ENCODE measurements at regions not wholly inside any gene's neighbourhood (a gene's known extent, or its start where the extent isn't known, plus 50 kb on each side); places are given as distances from the start of the nearest gene placed in this dataset.

- no peak for DNase-seq
Measured at GRCh38 chr10:129274748-129275474, 192.1 kb upstream of the MGMT start.

DNA sequence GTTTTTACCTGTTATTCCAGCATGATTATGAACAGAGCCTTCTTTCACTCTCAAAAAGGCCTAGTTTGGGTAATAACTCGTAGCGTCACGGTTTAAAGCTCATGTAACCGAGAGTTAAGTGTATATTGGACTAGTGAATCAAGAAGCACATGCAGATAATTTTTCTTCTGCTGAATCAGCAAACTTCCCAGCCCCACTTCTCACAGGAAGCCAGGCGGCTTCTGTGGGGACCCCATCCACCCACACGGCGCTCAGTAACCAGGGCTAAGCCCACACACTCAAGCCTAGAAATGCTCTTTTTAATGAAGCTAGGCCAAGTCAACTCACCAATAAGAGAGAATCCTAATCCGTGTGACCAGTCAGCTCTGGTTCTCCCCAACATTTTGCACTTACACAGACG lies 191.2 kb upstream of the MGMT start:
- DNase-seq: no peak

GRCh38 chr10:129277084-129277483 lies 190.0 kb upstream of the MGMT start:
- no peak for DNase-seq

GRCh38 chr10:129277841-129278240 lies 189.2 kb upstream of the MGMT start:
- no peak for DNase-seq

- no peak for DNase-seq
Measured at GRCh38 chr10:129278686-129279085, 188.4 kb upstream of the MGMT start.

GRCh38 chr10:129279446-129280154 lies 187.4 kb upstream of the MGMT start:
- no peak for DNase-seq

- no peak for DNase-seq
Measured at GRCh38 chr10:129280155-129280502, 186.9 kb upstream of the MGMT start.

- DNase-seq: no peak
Measured at GRCh38 chr10:129280908-129281586, 186.0 kb upstream of the MGMT start.

GRCh38 chr10:129285459-129285858 lies 181.6 kb upstream of the MGMT start:
- DNase-seq: no peak

GRCh38 chr10:129288999-129289584 lies 177.9 kb upstream of the MGMT start:
- DNase-seq: no peak

DNA sequence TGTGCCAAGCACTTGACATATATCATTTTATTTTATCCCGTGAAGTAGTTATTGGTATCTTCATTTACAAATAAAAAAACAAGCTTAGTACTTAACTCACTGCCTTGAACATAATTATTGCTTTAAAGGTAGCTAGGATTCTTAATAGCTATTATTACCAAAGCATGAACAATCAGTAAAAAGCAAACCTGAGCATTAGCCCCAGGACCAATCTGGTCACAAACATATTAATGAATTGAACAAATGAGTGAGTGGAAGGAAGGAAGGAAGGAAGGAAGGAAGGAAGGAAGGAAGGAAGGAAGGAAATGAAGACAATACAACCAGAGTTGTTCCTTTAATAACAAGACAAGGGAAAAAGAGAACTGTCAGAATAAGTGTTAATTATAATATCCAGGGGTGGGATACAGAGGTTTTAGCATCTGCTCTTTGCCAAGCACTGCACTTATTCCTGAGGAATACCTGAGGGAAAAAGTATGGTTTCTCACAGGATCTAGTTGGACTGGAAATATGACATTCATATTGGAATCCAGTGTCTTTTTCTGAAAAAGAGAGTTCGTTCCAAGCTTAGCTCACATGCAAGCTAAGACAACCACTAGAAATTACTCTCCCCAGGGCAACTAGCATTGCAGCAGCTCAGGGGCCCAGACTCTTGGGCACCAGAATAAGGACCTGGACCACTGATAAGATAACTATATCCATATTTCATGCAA lies 172.9 kb upstream of the MGMT start:
- no peak for DNase-seq

- DNase-seq: no peak
Measured at GRCh38 chr10:129294944-129295343, 172.1 kb upstream of the MGMT start.

DNA sequence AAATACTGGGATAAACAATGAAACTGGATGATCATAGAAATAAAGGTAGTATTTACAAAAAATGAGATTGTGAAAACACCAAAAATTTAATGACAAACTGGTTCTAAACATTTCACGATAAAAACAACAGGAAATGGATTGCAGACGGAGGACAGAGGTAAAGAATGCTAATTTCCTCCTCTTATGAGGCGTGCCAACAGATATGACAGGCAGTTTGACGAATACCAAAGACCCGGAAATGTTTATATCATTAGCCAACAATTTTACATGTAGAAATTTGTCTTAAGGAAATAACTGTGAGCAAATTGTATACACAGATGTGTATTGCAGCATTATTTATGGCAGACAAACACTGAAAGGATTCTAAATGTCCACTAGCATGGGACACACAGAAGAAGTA lies 162.0 kb upstream of the MGMT start:
- no peak for DNase-seq

- no peak for DNase-seq
Measured at GRCh38 chr10:129307141-129307540, 159.9 kb upstream of the MGMT start.

DNA sequence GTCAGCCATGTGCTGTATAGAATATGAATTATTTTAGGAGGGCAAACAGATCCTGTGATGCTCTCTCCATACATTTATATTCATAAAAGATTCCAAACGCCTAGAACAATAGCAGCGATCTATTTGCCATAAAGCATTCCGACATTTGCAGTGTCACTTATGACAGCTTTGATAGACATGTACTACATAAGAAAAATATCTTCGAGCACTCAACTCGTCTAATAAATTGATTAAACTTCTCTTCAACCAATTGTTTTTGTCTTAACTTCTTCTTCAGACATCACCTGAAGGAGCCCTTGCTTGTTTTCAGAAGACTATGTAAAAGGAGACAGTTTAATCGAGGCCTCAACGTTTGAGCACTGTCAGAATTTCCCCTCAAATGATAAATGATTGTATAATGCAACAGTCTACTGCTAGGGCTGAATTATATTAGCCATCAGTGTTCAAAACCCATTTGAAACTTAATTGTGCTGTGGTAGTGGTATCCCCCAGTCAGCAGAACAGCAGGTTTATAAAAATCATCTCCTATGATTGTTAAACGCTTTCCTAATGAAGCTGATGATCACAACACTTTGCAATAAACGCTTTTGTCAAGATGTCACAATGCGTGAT lies 158.0 kb upstream of the MGMT start:
- DNase-seq: no peak

DNA sequence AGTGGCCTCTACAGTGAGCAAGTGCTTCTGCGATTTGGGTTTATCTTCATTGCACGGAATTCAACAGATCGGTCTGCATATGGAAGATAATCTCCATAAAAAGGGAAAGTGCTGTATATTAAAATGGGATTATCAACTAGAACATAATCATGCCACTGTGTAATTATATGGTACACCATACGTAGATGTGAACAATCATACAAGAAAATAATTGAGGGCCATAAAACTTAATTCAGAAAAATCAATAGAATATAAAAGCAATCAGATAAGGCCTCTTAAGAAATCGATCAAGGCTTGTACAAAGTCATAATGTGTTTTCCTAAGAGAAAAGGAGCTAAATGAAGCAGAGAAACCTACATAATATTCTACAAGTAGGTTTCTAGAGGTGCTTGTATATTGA lies 157.5 kb upstream of the MGMT start:
- DNase-seq: no peak

- DNase-seq: no peak
Measured at GRCh38 chr10:129310881-129311280, 156.2 kb upstream of the MGMT start.

GRCh38 chr10:129319934-129320333 lies 147.1 kb upstream of the MGMT start:
- no peak for DNase-seq

GRCh38 chr10:129320340-129320739 lies 146.7 kb upstream of the MGMT start:
- DNase-seq: no peak

DNA sequence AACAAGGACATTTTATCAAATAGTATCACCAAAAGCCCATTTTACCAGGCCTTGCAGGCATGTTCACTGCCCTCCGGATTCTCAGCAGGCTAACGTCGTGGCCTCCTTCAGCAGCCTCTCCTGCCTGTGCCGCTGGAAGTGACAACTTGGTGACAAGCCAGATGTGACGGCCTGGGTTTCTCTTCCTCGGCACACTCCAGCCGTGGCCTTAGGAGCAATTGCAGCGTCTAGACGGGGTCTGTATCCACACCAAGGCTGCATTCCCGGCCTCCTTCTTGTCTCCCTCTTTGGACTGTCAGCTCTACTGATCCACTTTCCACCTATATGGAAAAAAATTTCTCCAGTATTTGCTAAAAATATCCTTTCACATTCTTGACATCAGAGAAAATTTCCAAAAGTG lies 145.3 kb upstream of the MGMT start:
- no peak for DNase-seq

DNA sequence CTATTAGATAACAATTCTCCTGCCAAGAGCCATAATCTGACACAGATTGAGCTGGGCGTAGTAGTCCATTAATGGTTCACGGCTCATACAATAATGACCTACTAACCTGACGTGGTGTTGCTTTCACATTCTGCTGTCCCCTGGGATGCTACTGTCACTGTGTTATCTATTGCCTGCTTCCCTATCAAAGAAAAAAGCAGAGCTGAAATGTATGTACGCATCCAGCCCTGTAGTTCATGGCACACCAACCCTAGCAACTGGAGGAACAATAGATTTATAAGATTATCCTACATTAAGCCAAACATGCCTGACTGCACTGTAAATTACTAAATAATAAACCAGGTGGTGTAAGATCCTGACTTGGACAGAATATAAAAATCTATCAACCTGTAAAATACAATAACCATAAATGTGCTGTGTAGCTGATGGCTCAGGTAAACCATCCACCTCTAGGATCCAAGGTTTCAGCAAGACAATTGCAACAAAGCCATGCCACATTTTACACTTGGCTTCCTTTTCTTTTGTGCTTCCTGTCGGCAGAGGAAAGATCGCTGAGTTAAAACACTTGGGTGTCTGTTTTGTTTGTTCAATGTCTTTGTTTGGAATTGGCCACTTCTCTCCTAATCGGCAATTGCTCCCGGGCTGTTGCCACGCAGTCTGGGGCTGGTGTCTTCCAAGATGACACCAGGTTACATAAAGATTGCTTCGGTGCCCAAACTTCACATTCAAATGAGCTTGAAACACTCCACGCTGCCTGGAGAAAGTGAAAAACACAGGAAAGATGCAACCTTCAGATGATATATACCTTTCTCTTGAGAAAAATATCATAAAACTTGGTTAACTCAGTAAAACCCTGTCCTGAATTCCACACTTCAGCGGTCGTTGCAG lies 143.9 kb upstream of the MGMT start:
- DNase-seq: no peak

GRCh38 chr10:129323879-129324278 lies 143.2 kb upstream of the MGMT start:
- no peak for DNase-seq

Measured in CD4-positive, alpha-beta T cell treated with Interleukin-17A for 1 hour (primary cell).